GM12878 (cell line): ENCODE measurements at regions not wholly inside any gene's neighbourhood (a gene's known extent, or its start where the extent isn't known, plus 50 kb on each side); places are given as distances from the start of the nearest gene placed in this dataset.

Experiments used
- ATAC-seq: fragments of 200-7000 bp; cut with Tn5 transposase; 3 replicates; pipeline ENCODE4 v1.9.1; 2020; ENCODE audit warnings: mild to moderate bottlenecking, moderate library complexity
- BruUV-seq: library from RNA; stranded (reverse); fragments of 400-500 nt; replicated peaks from 2 replicates; lab custom pipeline; 2021; lab: Mats Ljungman, UMichigan
- CTCF ChIA-PET: fragments of 300-600 bp; sonication (Branson Sonifier 250); formaldehyde crosslinking; extraction: SDS; loops from one replicate; lab custom pipeline; 2021; ENCODE audit warnings: inconsistent platforms; lab: Yijun Ruan, JAX
- POLR2A ChIA-PET: fragments of 350-600 bp; formaldehyde crosslinking; extraction: SDS; loops from one replicate; lab custom pipeline; 2021; ENCODE audit warnings: inconsistent platforms; lab: Charles Lee
- RAD21 ChIA-PET: fragments of 300-600 bp; sonication (Branson Sonifier 250); formaldehyde crosslinking; loops from one replicate; lab custom pipeline; 2023; ENCODE audit warnings: antibody characterized with exemption; ENCODE audit not compliant: unreplicated experiment; lab: Charles Lee
- SMC1A ChIA-PET: fragments of 300-600 bp; sonication (Branson Sonifier 250); formaldehyde crosslinking; loops from one replicate; lab custom pipeline; 2023; ENCODE audit not compliant: unreplicated experiment, uncharacterized antibody; lab: Charles Lee
- DNase-seq: peaks from one replicate; pipeline ENCODE4 v3.0.0-alpha.2; 2011; ENCODE audit warnings: low read depth, low spot score
- FAIRE-seq: peaks from 3 replicates; lab custom pipeline; 2011; peaks lifted over from hg19 to GRCh38; lab: Jason Lieb, UNC
- H2AFZ ChIP-seq: 2 replicates; pipeline ENCODE4 v1.6.0; 2011; ENCODE audit warnings: low read depth, low read length, control low read depth; ENCODE audit not compliant: control insufficient read depth
- H3K27ac ChIP-seq: 2 replicates; pipeline ENCODE4 v1.5.1; 2011; ENCODE audit warnings: control low read depth; ENCODE audit not compliant: control insufficient read depth, insufficient read depth
- H3K27me3 ChIP-seq, 2 experiments: replicated peaks in 1 of 2; 2 replicates each; pipeline versions ENCODE4 v1.6.0 to v1.6.1; 2011; ENCODE audit warnings: low read length in 1 of 2; ENCODE audit not compliant: control insufficient read depth in 2 of 2, insufficient read depth in 2 of 2
- H3K36me3 ChIP-seq, 2 experiments: 2 replicates each; pipeline ENCODE4 v1.5.1; 2011; ENCODE audit warnings: low read length in 1 of 2; ENCODE audit not compliant: control insufficient read depth in 2 of 2, insufficient read depth in 2 of 2
- H3K4me1 ChIP-seq: 2 replicates; pipeline ENCODE4 v1.6.1; 2011; ENCODE audit warnings: mild to moderate bottlenecking, low read length, moderate library complexity, mixed read lengths; ENCODE audit not compliant: control insufficient read depth, insufficient read depth
- H3K4me2 ChIP-seq: 2 replicates; pipeline ENCODE4 v1.6.0; 2011; ENCODE audit warnings: control low read depth; ENCODE audit not compliant: control insufficient read depth, insufficient read depth
- H3K4me3 ChIP-seq: fragments of 200-600 bp; sonication (generic); 2 replicates; pipeline ENCODE4 v1.5.1; 2016
- H3K79me2 ChIP-seq: 2 replicates; pipeline ENCODE4 v1.6.0; 2011; ENCODE audit warnings: low read length; ENCODE audit not compliant: control insufficient read depth, insufficient read depth
- H3K9ac ChIP-seq: 2 replicates; pipeline ENCODE4 v1.8.0; 2011; ENCODE audit warnings: low read length, control low read depth, mixed read lengths; ENCODE audit not compliant: control insufficient read depth, insufficient read depth
- H3K9me3 ChIP-seq: replicated peaks from 3 replicates; pipeline ENCODE4 v1.5.1; 2011; ENCODE audit warnings: mild to moderate bottlenecking, low read length; ENCODE audit not compliant: control insufficient read depth, insufficient read depth
- H4K20me1 ChIP-seq: 2 replicates; pipeline ENCODE4 v1.6.0; 2011; ENCODE audit not compliant: control insufficient read depth, insufficient read depth
- BRCA1 ChIP-seq: IDR thresholded peaks from 2 replicates; pipeline ENCODE4 v1.6.1; 2011; ENCODE audit warnings: low read depth, low read length, improper control_type of control experiment
- CHD1 ChIP-seq: IDR thresholded peaks from 2 replicates; pipeline ENCODE4 v1.6.1; 2012; ENCODE audit warnings: low read depth, low read length, improper control_type of control experiment
- EED ChIP-seq: sonication (generic); IDR thresholded peaks from 2 replicates; pipeline ENCODE4 v1.6.1; 2016; ENCODE audit warnings: antibody characterized with exemption, low read depth
- FOXM1 ChIP-seq: IDR thresholded peaks from 2 replicates; pipeline ENCODE4 v1.6.1; 2012; ENCODE audit warnings: low read depth, mild to moderate bottlenecking, inconsistent platforms, low read length, moderate library complexity
- MEF2A ChIP-seq: IDR thresholded peaks from 2 replicates; pipeline ENCODE4 v1.6.1; 2011; ENCODE audit warnings: low read depth, mild to moderate bottlenecking, low read length, moderate library complexity; ENCODE audit not compliant: insufficient read depth
- MXI1 ChIP-seq: fragments of 150-350 bp; IDR thresholded peaks from 2 replicates; pipeline ENCODE4 v1.6.1; 2011; ENCODE audit warnings: low read depth, mild to moderate bottlenecking, inconsistent platforms, low read length, improper control_type of control experiment
- MYB ChIP-seq: fragments of 150-350 bp; IDR thresholded peaks from 2 replicates; pipeline ENCODE4 v1.6.1; 2014; ENCODE audit warnings: mild to moderate bottlenecking, low read depth, low read length, borderline replicate concordance
- NBN ChIP-seq: fragments of 450-650 bp; IDR thresholded peaks from 2 replicates; pipeline ENCODE4 v1.6.1; 2016
- POLR2AphosphoS2 ChIP-seq: IDR thresholded peaks from 2 replicates; pipeline ENCODE4 v1.6.1; 2011; ENCODE audit warnings: low read depth, mild to moderate bottlenecking, low read length, improper control_type of control experiment, moderate library complexity
- POLR2AphosphoS5 ChIP-seq: IDR thresholded peaks from 2 replicates; pipeline ENCODE4 v1.6.1; 2011; ENCODE audit warnings: mild to moderate bottlenecking, low read length, inconsistent platforms
- RAD21 ChIP-seq: IDR thresholded peaks from 2 replicates; pipeline ENCODE4 v1.6.1; 2011; ENCODE audit warnings: mild to moderate bottlenecking, low read depth, low read length, moderate library complexity; ENCODE audit not compliant: insufficient read depth
- RELA ChIP-seq: fragments of 450-650 bp; IDR thresholded peaks from 2 replicates; pipeline ENCODE4 v1.8.0; 2014; ENCODE audit warnings: borderline replicate concordance; ENCODE audit not compliant: partially characterized antibody
- SPI1 ChIP-seq: IDR thresholded peaks from 2 replicates; pipeline ENCODE4 v1.6.1; 2011; ENCODE audit warnings: low read depth, mild to moderate bottlenecking, low read length, moderate library complexity, borderline replicate concordance; ENCODE audit not compliant: insufficient read depth
- TBL1XR1 ChIP-seq: IDR thresholded peaks from 2 replicates; pipeline ENCODE4 v1.6.1; 2012; ENCODE audit warnings: low read depth, low read length, improper control_type of control experiment
- WGBS: methylation state at CpG from one replicate; pipeline ENCODE4 v1.1.6; 2016; ENCODE audit warnings: low lambda C conversion rate; ENCODE audit not compliant: insufficient replicate concordance, insufficient coverage; ENCODE audit errors: missing lambda C conversion rate; 5-methylcytosine and 5-hydroxymethylcytosine counted together
- in situ Hi-C: fragments of 300-500 bp; cut with MboI; formaldehyde crosslinking; loops from 9 replicates; pipeline ENCODE4 v1.14.3; 2018; ENCODE audit warnings: mixed read lengths
- intact Hi-C: fragments of 100-400 bp; cut with micrococcal nuclease; formaldehyde crosslinking; loops from one replicate; pipeline ENCODE4 v1.14.2; 2022; ENCODE audit not compliant: unreplicated experiment
- TF ChIP-seq, protein P1 (sequence below): IDR thresholded peaks from 2 replicates; pipeline ENCODE4 v1.6.1; 2011; ENCODE audit warnings: borderline replicate concordance, low read depth, mild to moderate bottlenecking, moderate library complexity, mixed read lengths, low read length; ENCODE audit not compliant: insufficient read depth; ENCODE audit errors: extremely low read length

DNA sequence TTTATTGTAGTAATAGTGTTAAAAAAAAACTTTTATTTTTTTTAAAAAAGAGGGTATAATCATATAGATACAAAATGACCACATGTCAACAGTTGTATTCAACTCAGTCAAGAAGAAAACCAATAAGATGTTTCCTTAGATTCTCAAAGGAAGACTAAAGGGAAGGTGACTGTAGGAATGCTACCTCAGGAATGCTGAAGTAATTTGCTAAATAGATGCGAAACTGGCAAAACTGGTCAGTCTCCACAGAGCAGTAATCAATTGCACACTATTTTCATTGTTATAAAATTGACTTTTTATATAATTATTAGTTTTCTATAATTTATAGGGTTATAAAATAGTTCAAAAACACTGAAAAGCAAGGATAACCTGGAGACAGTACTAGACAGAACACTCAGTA is 204.8 kb downstream of the GABRG2 start:
- Histone ChIP-seq H3K4me3 (no peak overlapping the region), H3K9ac (no peak overlapping the region), H4K20me1 (no peaks in the 10 kb centered on the region), H3K79me2 (no peaks in the 10 kb centered on the region), H2AFZ (no peak overlapping the region), H3K27ac (no peak overlapping the region), H3K27me3 (no peaks in the 10 kb centered on the region), H3K36me3 (no peaks in the 10 kb centered on the region), H3K9me3 (no peaks in the 10 kb centered on the region; the same call in 2 of the 3 replicates), H3K4me1 (no peaks in the 10 kb centered on the region), H3K4me2 (no peak overlapping the region)
- SMC1A ChIA-PET, result interaction anchor here (0.9 to 1.3 kb wide), 2 partner anchors 11 to 15 kb away, joined by 4 read pairs; no protein-coding TSS in a partner anchor
- no TSS peak for BruUV-seq
- FAIRE-seq, result no peak
- DNase-seq, result no peak
- no peak for TF ChIP-seq POLR2AphosphoS5
- no peak for TF ChIP-seq RELA
- no peak for TF ChIP-seq RAD21
- no peak for TF ChIP-seq MXI1
- no peak for TF ChIP-seq BRCA1
- TF ChIP-seq SPI1, result no peak
- no peak for TF ChIP-seq TBL1XR1
- TF ChIP-seq CHD1, result no peak
- TF ChIP-seq MYB, result no peak
- TF ChIP-seq MEF2A, result no peak
- TF ChIP-seq, protein P1, sequence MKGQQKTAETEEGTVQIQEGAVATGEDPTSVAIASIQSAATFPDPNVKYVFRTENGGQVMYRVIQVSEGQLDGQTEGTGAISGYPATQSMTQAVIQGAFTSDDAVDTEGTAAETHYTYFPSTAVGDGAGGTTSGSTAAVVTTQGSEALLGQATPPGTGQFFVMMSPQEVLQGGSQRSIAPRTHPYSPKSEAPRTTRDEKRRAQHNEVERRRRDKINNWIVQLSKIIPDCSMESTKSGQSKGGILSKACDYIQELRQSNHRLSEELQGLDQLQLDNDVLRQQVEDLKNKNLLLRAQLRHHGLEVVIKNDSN, result no peak
- no peak for TF ChIP-seq EED
- TF ChIP-seq FOXM1, result no peak
- TF ChIP-seq POLR2AphosphoS2, result no peak
- no peak for TF ChIP-seq NBN
- POLR2A ChIA-PET, result no interaction called here
- 0% methylated on average over 1 of the region's 1 CpG for WGBS
- in situ Hi-C loops, result no loop called here
- no peak for ATAC-seq
- RAD21 ChIA-PET, result no interaction called here
- CTCF ChIA-PET, result interaction anchor here (0.9 to 1.1 kb wide), 3 partner anchors 9 to 22 kb away, joined by 3 read pairs; no protein-coding TSS in a partner anchor
- intact Hi-C loops, result no loop called here
